GM12878 (cell line): ENCODE measurements at regions not wholly inside any gene's neighbourhood (a gene's known extent, or its start where the extent isn't known, plus 50 kb on each side); places are given as distances from the start of the nearest gene placed in this dataset.

ENCODE experiments used
- ATAC-seq: fragments of 200-7000 bp; cut with Tn5 transposase; 3 replicates; pipeline ENCODE4 v1.9.1; 2020; ENCODE audit warnings: mild to moderate bottlenecking, moderate library complexity
- BruUV-seq: library from RNA; stranded (reverse); fragments of 400-500 nt; replicated peaks from 2 replicates; lab custom pipeline; 2021; lab: Mats Ljungman, UMichigan
- CTCF ChIA-PET: fragments of 300-600 bp; sonication (Branson Sonifier 250); formaldehyde crosslinking; extraction: SDS; loops from one replicate; lab custom pipeline; 2021; ENCODE audit warnings: inconsistent platforms; lab: Yijun Ruan, JAX
- POLR2A ChIA-PET: fragments of 350-600 bp; formaldehyde crosslinking; extraction: SDS; loops from one replicate; lab custom pipeline; 2021; ENCODE audit warnings: inconsistent platforms; lab: Charles Lee
- RAD21 ChIA-PET: fragments of 300-600 bp; sonication (Branson Sonifier 250); formaldehyde crosslinking; loops from one replicate; lab custom pipeline; 2023; ENCODE audit warnings: antibody characterized with exemption; ENCODE audit not compliant: unreplicated experiment; lab: Charles Lee
- SMC1A ChIA-PET: fragments of 300-600 bp; sonication (Branson Sonifier 250); formaldehyde crosslinking; loops from one replicate; lab custom pipeline; 2023; ENCODE audit not compliant: unreplicated experiment, uncharacterized antibody; lab: Charles Lee
- DNase-seq: peaks from one replicate; pipeline ENCODE4 v3.0.0-alpha.2; 2011; ENCODE audit warnings: low read depth, low spot score
- FAIRE-seq: peaks from 3 replicates; lab custom pipeline; 2011; peaks lifted over from hg19 to GRCh38; lab: Jason Lieb, UNC
- H2AFZ ChIP-seq: 2 replicates; pipeline ENCODE4 v1.6.0; 2011; ENCODE audit warnings: low read depth, low read length, control low read depth; ENCODE audit not compliant: control insufficient read depth
- H3K27ac ChIP-seq: 2 replicates; pipeline ENCODE4 v1.5.1; 2011; ENCODE audit warnings: control low read depth; ENCODE audit not compliant: control insufficient read depth, insufficient read depth
- H3K27me3 ChIP-seq, 2 experiments: replicated peaks in 1 of 2; 2 replicates each; pipeline versions ENCODE4 v1.6.0 to v1.6.1; 2011; ENCODE audit warnings: low read length in 1 of 2; ENCODE audit not compliant: control insufficient read depth in 2 of 2, insufficient read depth in 2 of 2
- H3K36me3 ChIP-seq, 2 experiments: 2 replicates each; pipeline ENCODE4 v1.5.1; 2011; ENCODE audit warnings: low read length in 1 of 2; ENCODE audit not compliant: control insufficient read depth in 2 of 2, insufficient read depth in 2 of 2
- H3K4me1 ChIP-seq: 2 replicates; pipeline ENCODE4 v1.6.1; 2011; ENCODE audit warnings: mild to moderate bottlenecking, low read length, moderate library complexity, mixed read lengths; ENCODE audit not compliant: control insufficient read depth, insufficient read depth
- H3K4me2 ChIP-seq: 2 replicates; pipeline ENCODE4 v1.6.0; 2011; ENCODE audit warnings: control low read depth; ENCODE audit not compliant: control insufficient read depth, insufficient read depth
- H3K4me3 ChIP-seq: fragments of 200-600 bp; sonication (generic); 2 replicates; pipeline ENCODE4 v1.5.1; 2016
- H3K79me2 ChIP-seq: 2 replicates; pipeline ENCODE4 v1.6.0; 2011; ENCODE audit warnings: low read length; ENCODE audit not compliant: control insufficient read depth, insufficient read depth
- H3K9ac ChIP-seq: 2 replicates; pipeline ENCODE4 v1.8.0; 2011; ENCODE audit warnings: low read length, control low read depth, mixed read lengths; ENCODE audit not compliant: control insufficient read depth, insufficient read depth
- H3K9me3 ChIP-seq: replicated peaks from 3 replicates; pipeline ENCODE4 v1.5.1; 2011; ENCODE audit warnings: mild to moderate bottlenecking, low read length; ENCODE audit not compliant: control insufficient read depth, insufficient read depth
- H4K20me1 ChIP-seq: 2 replicates; pipeline ENCODE4 v1.6.0; 2011; ENCODE audit not compliant: control insufficient read depth, insufficient read depth
- BRCA1 ChIP-seq: IDR thresholded peaks from 2 replicates; pipeline ENCODE4 v1.6.1; 2011; ENCODE audit warnings: low read depth, low read length, improper control_type of control experiment
- IRF4 ChIP-seq: IDR thresholded peaks from 2 replicates; pipeline ENCODE4 v1.6.1; 2011; ENCODE audit warnings: low read depth, low read length
- MLLT1 ChIP-seq: fragments of 450-650 bp; IDR thresholded peaks from 2 replicates; pipeline ENCODE4 v1.6.1; 2016; ENCODE audit warnings: mild to moderate bottlenecking
- ZBTB11 ChIP-seq: fragments of 450-650 bp; formaldehyde crosslinking; IDR thresholded peaks from 2 replicates; pipeline ENCODE4 v1.5.0; 2022; ENCODE audit warnings: mild to moderate bottlenecking, missing genetic modification characterization
- WGBS: methylation state at CpG from one replicate; pipeline ENCODE4 v1.1.6; 2016; ENCODE audit warnings: low lambda C conversion rate; ENCODE audit not compliant: insufficient replicate concordance, insufficient coverage; ENCODE audit errors: missing lambda C conversion rate; 5-methylcytosine and 5-hydroxymethylcytosine counted together
- in situ Hi-C: fragments of 300-500 bp; cut with MboI; formaldehyde crosslinking; loops from 9 replicates; pipeline ENCODE4 v1.14.3; 2018; ENCODE audit warnings: mixed read lengths
- intact Hi-C: fragments of 100-400 bp; cut with micrococcal nuclease; formaldehyde crosslinking; loops from one replicate; pipeline ENCODE4 v1.14.2; 2022; ENCODE audit not compliant: unreplicated experiment

DNA sequence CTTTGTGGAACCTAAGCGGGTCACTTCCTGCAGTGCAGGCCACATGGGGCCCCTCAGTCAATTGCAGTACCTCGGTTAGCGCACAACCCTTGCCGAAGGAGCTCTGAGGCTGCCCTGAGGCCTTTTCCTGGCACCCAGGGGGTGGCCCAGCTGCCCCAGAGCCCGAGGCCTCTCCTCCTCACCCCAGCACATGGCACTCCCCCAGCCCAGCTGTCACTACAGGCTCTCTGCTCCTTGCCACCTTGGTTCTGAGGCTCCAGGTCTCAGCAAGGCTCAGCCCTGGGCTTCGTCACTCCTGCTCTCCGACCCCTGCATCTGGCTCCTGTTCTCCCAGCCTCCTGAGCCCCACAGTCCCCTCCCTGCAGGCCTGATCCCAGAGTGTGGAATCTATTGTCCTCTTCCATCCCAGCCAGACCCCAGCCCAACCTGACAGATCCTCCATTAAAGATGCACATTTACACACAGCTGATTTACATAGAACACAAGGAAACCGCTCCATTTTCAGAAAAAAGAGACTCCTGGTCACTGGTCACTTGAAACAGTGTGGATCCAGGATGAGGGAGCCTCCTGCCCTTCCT is 192.8 kb upstream of the POU3F1 start (continued):
- TF ChIP-seq ZBTB11 (CRISPR knock-in tag): no peak

DNA sequence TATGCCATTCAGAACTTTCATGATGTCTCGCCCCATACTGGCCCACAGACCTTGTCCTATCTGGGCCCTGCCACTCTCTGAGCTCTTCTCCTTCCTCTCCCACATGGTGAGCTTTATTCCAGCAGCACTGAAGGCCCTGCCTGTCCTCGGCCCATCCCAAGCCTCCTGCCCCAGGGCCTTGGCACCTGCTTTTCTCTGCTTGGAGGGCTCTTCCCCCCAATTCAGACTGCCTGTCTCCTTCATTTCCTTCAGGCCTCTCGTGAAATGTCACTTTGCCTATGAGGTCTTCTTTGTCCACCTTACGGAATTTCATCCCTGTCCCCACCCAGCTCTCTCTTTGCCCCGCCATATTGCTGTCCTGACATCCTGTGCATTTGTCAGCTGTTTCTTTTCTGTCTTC is 191.7 kb upstream of the POU3F1 start:
- POLR2A ChIA-PET: no interaction called here
- in situ Hi-C loops: no loop called here
- H3K9ac ChIP-seq: no peak overlapping the region
- CTCF ChIA-PET: no interaction called here
- peaks cover 0 to 3% of the 10 kb centered on the region in 2 experiments; a peak in 2 of 4 replicates for H3K27me3 ChIP-seq
- TF ChIP-seq BRCA1 (no peak), MLLT1 (no peak), IRF4 (no peak)
- H3K4me3 ChIP-seq: no peak overlapping the region
- FAIRE-seq: no peak
- intact Hi-C loops: no loop called here
- no peak overlapping the region for H3K27ac ChIP-seq
- BruUV-seq: no TSS peak
- no peak overlapping the region for H2AFZ ChIP-seq
- no peak for DNase-seq
- ATAC-seq: no peak
- no peak overlapping the region for H3K4me2 ChIP-seq
- H3K9me3 ChIP-seq: no peaks in the 10 kb centered on the region
- H3K4me1 ChIP-seq: no peaks in the 10 kb centered on the region
- H3K79me2 ChIP-seq: no peaks in the 10 kb centered on the region
- SMC1A ChIA-PET: interaction anchor here (0.7 to 0.8 kb wide), 2 partner anchors 9 to 53 kb away, joined by 3 read pairs; no protein-coding TSS in a partner anchor
- H4K20me1 ChIP-seq: no peaks in the 10 kb centered on the region
- no peaks in the 10 kb centered on the region for H3K36me3 ChIP-seq
- RAD21 ChIA-PET: no interaction called here
- WGBS: 18% methylated on average over 5 of the region's 5 CpGs
